ENCODE measurements at regions not wholly inside any gene's neighbourhood (a gene's known extent, or its start where the extent isn't known, plus 50 kb on each side); places are given as distances from the start of the nearest gene placed in this dataset.

DNA sequence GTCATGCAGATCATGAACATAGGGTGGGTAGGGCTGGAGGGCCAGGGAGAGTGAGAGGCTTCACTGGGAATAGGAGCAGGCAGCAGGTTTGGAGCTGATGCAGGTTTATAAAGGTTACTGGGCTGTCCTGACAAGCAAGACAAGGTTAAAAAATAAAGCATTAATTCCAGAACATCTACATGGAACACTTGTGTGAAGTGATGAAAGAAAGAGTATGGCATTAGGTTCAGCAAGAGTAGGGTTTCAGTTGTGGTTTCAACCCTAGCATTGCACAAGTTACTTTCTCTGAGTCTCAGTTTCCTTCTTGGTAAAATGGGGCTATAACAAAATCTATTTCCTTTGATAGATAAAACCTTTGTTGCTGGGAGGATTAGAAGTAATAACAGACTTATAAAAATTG, 114.6 kb upstream of the SESN3 start (continued):
- TF ChIP-seq GATA2 (CRISPR knock-in tag; IDR thresholded peaks at IDR 0.05) (no peak), GABPA (IDR thresholded peaks at IDR 0.05; ENCODE audit: low read depth) (no peak), POLR2AphosphoS5 (IDR thresholded peaks at IDR 0.05; ENCODE audit: low read depth, low read length) (no peak), FOXM1 (IDR thresholded peaks at IDR 0.05; ENCODE audit: low read depth) (no peak)
- TF ChIP-seq, protein P1, sequence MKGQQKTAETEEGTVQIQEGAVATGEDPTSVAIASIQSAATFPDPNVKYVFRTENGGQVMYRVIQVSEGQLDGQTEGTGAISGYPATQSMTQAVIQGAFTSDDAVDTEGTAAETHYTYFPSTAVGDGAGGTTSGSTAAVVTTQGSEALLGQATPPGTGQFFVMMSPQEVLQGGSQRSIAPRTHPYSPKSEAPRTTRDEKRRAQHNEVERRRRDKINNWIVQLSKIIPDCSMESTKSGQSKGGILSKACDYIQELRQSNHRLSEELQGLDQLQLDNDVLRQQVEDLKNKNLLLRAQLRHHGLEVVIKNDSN (IDR thresholded peaks at IDR 0.05; ENCODE audit: borderline replicate concordance, low read depth) = no peak

DNA sequence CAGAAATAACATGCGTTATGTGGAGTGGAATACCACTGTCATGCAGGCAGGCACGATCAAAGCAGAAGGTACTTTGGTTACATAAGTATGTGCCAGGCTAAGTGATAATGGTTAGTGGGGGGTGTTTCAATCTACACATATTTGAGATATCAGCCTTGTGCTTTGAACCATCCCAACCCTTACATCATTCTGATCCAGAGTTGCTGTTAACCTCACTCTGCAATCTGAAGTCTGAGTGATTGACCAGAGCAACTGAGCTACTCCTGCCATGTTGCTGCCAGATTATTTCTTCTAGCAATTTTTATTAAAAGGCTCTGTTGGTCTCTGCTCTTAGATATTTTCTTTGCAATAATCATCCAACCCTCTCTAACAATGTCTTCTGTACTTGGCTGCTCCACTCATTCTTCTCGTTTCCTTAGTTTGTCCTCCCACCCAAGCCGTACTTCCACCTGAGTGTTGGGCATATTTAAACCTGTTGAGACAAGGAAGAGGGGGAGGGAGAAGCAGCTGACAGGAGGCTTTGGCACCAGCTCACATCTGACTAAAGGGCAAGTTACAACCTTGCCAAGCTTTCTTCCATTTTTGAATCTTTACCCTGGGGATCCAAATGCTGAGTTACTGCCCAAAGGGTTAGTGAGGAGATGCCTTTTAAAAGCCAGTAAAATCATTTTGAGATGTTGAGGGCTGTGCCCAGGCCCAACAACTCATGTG, 114.1 kb upstream of the SESN3 start:
- H4K20me1 ChIP-seq (ENCODE audit: insufficient read depth) = no peaks in the 10 kb centered on the region
- no peak overlapping the region for H3K27ac ChIP-seq (ENCODE audit: low read depth in 2 of 2, low read length in 1 of 2)
- no peaks in the 10 kb centered on the region for H3K4me1 ChIP-seq (ENCODE audit: control insufficient read depth in 1 of 2, insufficient read depth in 2 of 2, low read depth in 1 of 2, low read length in 1 of 2)
- H3K9ac ChIP-seq = no peak overlapping the region
- WGBS (ENCODE audit: low lambda C conversion rate) = 36% methylated on average over 4 of the region's 4 CpGs
- ChIA-PET CTCF (no interaction called here), POLR2A (no interaction called here)
- DNase-seq = no peak
- H3K9me3 ChIP-seq = no peaks in the 10 kb centered on the region
- no peaks in the 10 kb centered on the region for H3F3A ChIP-seq (replicated peaks; ENCODE audit: insufficient read depth)
- H3K4me2 ChIP-seq = no peak overlapping the region
- no peak overlapping the region for H3K4me3 ChIP-seq (ENCODE audit: low read depth in 2 of 2, low read length in 1 of 2)
- TF ChIP-seq NFIC (IDR thresholded peaks at IDR 0.05; ENCODE audit: borderline replicate concordance) (no peak), GABPA (IDR thresholded peaks at IDR 0.05; ENCODE audit: low read depth) (no peak)
- H3K9me2 ChIP-seq = no peaks in the 10 kb centered on the region
- no peaks in the 10 kb centered on the region for H3K79me2 ChIP-seq (ENCODE audit: insufficient read depth)
- no peaks in the 10 kb centered on the region for H3K36me3 ChIP-seq (replicated peaks in 1 of 2; ENCODE audit: control insufficient read depth in 1 of 2, insufficient read depth in 2 of 2, low read length in 1 of 2)
- no peak overlapping the region for H2AFZ ChIP-seq (ENCODE audit: low read depth)
- no peaks in the 10 kb centered on the region for H3K27me3 ChIP-seq (ENCODE audit: insufficient read depth)

DNA sequence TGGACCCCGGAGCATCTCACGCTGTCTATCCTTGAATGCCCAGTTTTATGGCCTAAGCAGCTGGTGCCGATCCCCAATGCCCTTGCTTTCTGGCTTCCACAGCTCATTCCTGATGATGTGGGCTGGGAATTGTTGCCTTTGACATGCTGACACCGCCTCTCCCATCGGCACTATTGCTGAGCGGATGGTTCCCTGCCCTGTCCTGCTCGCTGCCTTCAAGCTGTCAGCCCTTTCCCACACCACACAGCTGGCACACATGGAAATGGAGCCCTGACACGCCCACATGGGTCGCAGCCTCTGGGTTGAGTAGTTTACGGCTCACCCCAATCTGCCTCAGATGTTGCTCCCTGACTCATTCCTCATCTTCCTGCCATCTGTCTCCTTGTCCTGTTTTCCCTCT, 110.2 kb upstream of the SESN3 start:
- 61% methylated on average over 9 of the region's 10 CpGs for WGBS (ENCODE audit: low lambda C conversion rate)
- H3K4me2 ChIP-seq = no peak overlapping the region
- CTCF ChIA-PET = no interaction called here

More for the DNA sequence above, 110.2 kb upstream of the SESN3 start:
- Histone ChIP-seq H2AFZ (ENCODE audit: low read depth) (no peak overlapping the region), H3K27me3 (ENCODE audit: insufficient read depth) (no peaks in the 10 kb centered on the region), H3K4me1 (ENCODE audit: control insufficient read depth in 1 of 2, insufficient read depth in 2 of 2, low read depth in 1 of 2, low read length in 1 of 2) (peaks cover 0 to 9% of the 10 kb centered on the region in 2 experiments; a peak in 2 of 4 replicates), H3K36me3 (replicated peaks in 1 of 2; ENCODE audit: control insufficient read depth in 1 of 2, insufficient read depth in 2 of 2, low read length in 1 of 2) (no peaks in the 10 kb centered on the region), H3F3A (replicated peaks; ENCODE audit: insufficient read depth) (no peaks in the 10 kb centered on the region), H4K20me1 (ENCODE audit: insufficient read depth) (no peaks in the 10 kb centered on the region), H3K27ac (ENCODE audit: low read depth in 2 of 2, low read length in 1 of 2) (no peak overlapping the region), H3K4me3 (ENCODE audit: low read depth in 2 of 2, low read length in 1 of 2) (no peak overlapping the region), H3K9me2 (no peaks in the 10 kb centered on the region), H3K9ac (no peak overlapping the region), H3K9me3 (no peaks in the 10 kb centered on the region), H3K79me2 (ENCODE audit: insufficient read depth) (no peaks in the 10 kb centered on the region)
- TF ChIP-seq, protein P2, sequence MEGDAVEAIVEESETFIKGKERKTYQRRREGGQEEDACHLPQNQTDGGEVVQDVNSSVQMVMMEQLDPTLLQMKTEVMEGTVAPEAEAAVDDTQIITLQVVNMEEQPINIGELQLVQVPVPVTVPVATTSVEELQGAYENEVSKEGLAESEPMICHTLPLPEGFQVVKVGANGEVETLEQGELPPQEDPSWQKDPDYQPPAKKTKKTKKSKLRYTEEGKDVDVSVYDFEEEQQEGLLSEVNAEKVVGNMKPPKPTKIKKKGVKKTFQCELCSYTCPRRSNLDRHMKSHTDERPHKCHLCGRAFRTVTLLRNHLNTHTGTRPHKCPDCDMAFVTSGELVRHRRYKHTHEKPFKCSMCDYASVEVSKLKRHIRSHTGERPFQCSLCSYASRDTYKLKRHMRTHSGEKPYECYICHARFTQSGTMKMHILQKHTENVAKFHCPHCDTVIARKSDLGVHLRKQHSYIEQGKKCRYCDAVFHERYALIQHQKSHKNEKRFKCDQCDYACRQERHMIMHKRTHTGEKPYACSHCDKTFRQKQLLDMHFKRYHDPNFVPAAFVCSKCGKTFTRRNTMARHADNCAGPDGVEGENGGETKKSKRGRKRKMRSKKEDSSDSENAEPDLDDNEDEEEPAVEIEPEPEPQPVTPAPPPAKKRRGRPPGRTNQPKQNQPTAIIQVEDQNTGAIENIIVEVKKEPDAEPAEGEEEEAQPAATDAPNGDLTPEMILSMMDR (IDR thresholded peaks at IDR 0.05) = no peak
- TF ChIP-seq, protein P3, sequence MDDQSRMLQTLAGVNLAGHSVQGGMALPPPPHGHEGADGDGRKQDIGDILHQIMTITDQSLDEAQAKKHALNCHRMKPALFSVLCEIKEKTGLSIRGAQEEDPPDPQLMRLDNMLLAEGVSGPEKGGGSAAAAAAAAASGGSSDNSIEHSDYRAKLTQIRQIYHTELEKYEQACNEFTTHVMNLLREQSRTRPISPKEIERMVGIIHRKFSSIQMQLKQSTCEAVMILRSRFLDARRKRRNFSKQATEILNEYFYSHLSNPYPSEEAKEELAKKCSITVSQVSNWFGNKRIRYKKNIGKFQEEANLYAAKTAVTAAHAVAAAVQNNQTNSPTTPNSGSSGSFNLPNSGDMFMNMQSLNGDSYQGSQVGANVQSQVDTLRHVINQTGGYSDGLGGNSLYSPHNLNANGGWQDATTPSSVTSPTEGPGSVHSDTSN (IDR thresholded peaks at IDR 0.05) = no peak
- TF ChIP-seq NFIC (IDR thresholded peaks at IDR 0.05; ENCODE audit: borderline replicate concordance) = no peak
- TF ChIP-seq, protein P4, sequence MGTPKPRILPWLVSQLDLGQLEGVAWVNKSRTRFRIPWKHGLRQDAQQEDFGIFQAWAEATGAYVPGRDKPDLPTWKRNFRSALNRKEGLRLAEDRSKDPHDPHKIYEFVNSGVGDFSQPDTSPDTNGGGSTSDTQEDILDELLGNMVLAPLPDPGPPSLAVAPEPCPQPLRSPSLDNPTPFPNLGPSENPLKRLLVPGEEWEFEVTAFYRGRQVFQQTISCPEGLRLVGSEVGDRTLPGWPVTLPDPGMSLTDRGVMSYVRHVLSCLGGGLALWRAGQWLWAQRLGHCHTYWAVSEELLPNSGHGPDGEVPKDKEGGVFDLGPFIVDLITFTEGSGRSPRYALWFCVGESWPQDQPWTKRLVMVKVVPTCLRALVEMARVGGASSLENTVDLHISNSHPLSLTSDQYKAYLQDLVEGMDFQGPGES (IDR thresholded peaks at IDR 0.05; ENCODE audit: low read depth, low read length) = no peak
- DNase-seq = no peak
- POLR2A ChIA-PET = no interaction called here
